CD14-positive monocyte (primary cell): ENCODE measurements at regions not wholly inside any gene's neighbourhood (a gene's known extent, or its start where the extent isn't known, plus 50 kb on each side); places are given as distances from the start of the nearest gene placed in this dataset.

Experiments
- DNase-seq, 3 donors: peaks; one replicate each; pipeline ENCODE4 v3.0.0-alpha.2; 2011 to 2022
- H2AFZ ChIP-seq: 2 replicates; pipeline ENCODE4 v1.6.0; 2012; ENCODE audit warnings: mild to moderate bottlenecking, low read depth, low read length, inconsistent platforms; ENCODE audit not compliant: insufficient read depth, poor library complexity, severe bottlenecking
- H3K27ac ChIP-seq, 2 donors: 1 replicate in 1 of 2; 2 replicates in 1 of 2; pipeline ENCODE4 v1.5.1; 2012 to 2013; ENCODE audit warnings: low read length in 2 of 2, control low read depth in 1 of 2, inconsistent platforms in 1 of 2, low read depth in 1 of 2, mild to moderate bottlenecking in 1 of 2
- H3K27me3 ChIP-seq, 2 donors: one replicate each; pipeline versions ENCODE4 v1.6.0 to v1.6.1; 2011 to 2013; ENCODE audit warnings: low read length in 2 of 2; ENCODE audit not compliant: control insufficient read depth in 2 of 2, insufficient read depth in 2 of 2
- H3K36me3 ChIP-seq, 2 donors: replicated peaks in 1 of 2; 1 replicate in 1 of 2; 2 replicates in 1 of 2; pipeline versions ENCODE4 v1.5.1 to v1.6.1; 2012 to 2013; ENCODE audit warnings: low read length in 2 of 2, control low read depth in 1 of 2, inconsistent platforms in 1 of 2, mild to moderate bottlenecking in 1 of 2; ENCODE audit not compliant: insufficient read depth in 2 of 2, control insufficient read depth in 1 of 2
- H3K4me1 ChIP-seq, 2 donors: 1 replicate in 1 of 2; 2 replicates in 1 of 2; pipeline versions ENCODE4 v1.5.1 to v1.6.1; 2012 to 2013; ENCODE audit warnings: low read length in 2 of 2, control low read depth in 1 of 2, inconsistent platforms in 1 of 2, mild to moderate bottlenecking in 1 of 2, moderate library complexity in 1 of 2; ENCODE audit not compliant: insufficient read depth in 2 of 2, control insufficient read depth in 1 of 2
- H3K4me2 ChIP-seq: replicated peaks from 2 replicates; pipeline ENCODE3; 2012; ENCODE audit warnings: low read length, moderate library complexity, mild to moderate bottlenecking; ENCODE audit not compliant: poor library complexity, severe bottlenecking; ENCODE audit errors: extremely low read depth
- H3K4me3 ChIP-seq, 3 experiments: fragments of 200-600 bp in 1 of 3; sonication (generic) in 1 of 3; replicated peaks in 1 of 3; 1 replicate in 2 of 3; 2 replicates in 1 of 3; pipeline ENCODE4 v1.5.1; 2011 to 2013; ENCODE audit warnings: low read length in 3 of 3, mild to moderate bottlenecking in 3 of 3, control low read depth in 2 of 3, low read depth in 2 of 3, inconsistent platforms in 1 of 3, moderate library complexity in 1 of 3
- H3K79me2 ChIP-seq: 2 replicates; pipeline ENCODE4 v1.6.0; 2012; ENCODE audit warnings: mild to moderate bottlenecking, control low read depth, inconsistent platforms, low read length, moderate library complexity; ENCODE audit not compliant: insufficient read depth
- H3K9ac ChIP-seq: 2 replicates; pipeline ENCODE4 v1.6.0; 2017; ENCODE audit warnings: low read length, mild to moderate bottlenecking; ENCODE audit not compliant: insufficient read depth, poor library complexity, severe bottlenecking
- H3K9me3 ChIP-seq, 2 donors: replicated peaks in 1 of 2; 1 replicate in 1 of 2; 2 replicates in 1 of 2; pipeline versions ENCODE4 v1.5.1 to v1.6.1; 2012 to 2013; ENCODE audit warnings: low read length in 2 of 2, control low read depth in 1 of 2; ENCODE audit not compliant: control insufficient read depth in 1 of 2, insufficient read depth in 1 of 2
- H4K20me1 ChIP-seq: 2 replicates; pipeline ENCODE4 v1.6.0; 2012; ENCODE audit warnings: mild to moderate bottlenecking, low read length, control low read depth, moderate library complexity; ENCODE audit not compliant: insufficient read depth
- H3K27ac Mint-ChIP-seq, 7 donors: one replicate each; pipeline ENCODE4 v1.8.0; 2020; ENCODE audit warnings: mild to moderate bottlenecking in 7 of 7, mixed read lengths in 7 of 7, moderate library complexity in 6 of 7, inconsistent platforms in 2 of 7
- H3K27me3 Mint-ChIP-seq, 3 donors: one replicate each; pipeline ENCODE4 v1.8.0; 2021 to 2022; ENCODE audit warnings: low read depth in 3 of 3, mild to moderate bottlenecking in 3 of 3, mixed read lengths in 3 of 3, moderate library complexity in 3 of 3, inconsistent platforms in 1 of 3
- H3K36me3 Mint-ChIP-seq, 2 donors: one replicate each; pipeline ENCODE4 v1.8.0; 2020; ENCODE audit warnings: mixed read lengths in 2 of 2, inconsistent platforms in 1 of 2, mild to moderate bottlenecking in 1 of 2
- H3K4me1 Mint-ChIP-seq: one replicate; pipeline ENCODE4 v1.8.0; 2020; ENCODE audit warnings: mild to moderate bottlenecking, mixed read lengths
- H3K4me3 Mint-ChIP-seq, 2 donors: one replicate each; pipeline ENCODE4 v1.8.0; 2020; ENCODE audit warnings: mild to moderate bottlenecking in 2 of 2, mixed read lengths in 2 of 2, moderate library complexity in 1 of 2
- H3K9me3 Mint-ChIP-seq, 7 donors: one replicate each; pipeline ENCODE4 v1.8.0; 2020 to 2022; ENCODE audit warnings: mixed read lengths in 7 of 7, mild to moderate bottlenecking in 6 of 7, moderate library complexity in 6 of 7, inconsistent platforms in 2 of 7
- whole genome bisulfite sequencing: methylation state at CpG from one replicate; pipeline ENCODE4 v1.1.5; 2013; ENCODE audit warnings: missing lambda C conversion rate; ENCODE audit not compliant: insufficient coverage; 5-methylcytosine and 5-hydroxymethylcytosine counted together
- intact Hi-C, 2 donors: fragments of 100-400 bp; cut with micrococcal nuclease; formaldehyde crosslinking; loops; one replicate each; pipeline versions ENCODE4 v1.15.0 to v1.15.1; 2023
- TF ChIP-seq, protein P1 (sequence below): fragments of 200-600 bp; IDR thresholded peaks from one replicate; pipeline ENCODE4 v1.8.0; 2022; ENCODE audit warnings: antibody characterized with exemption, mild to moderate bottlenecking

DNA sequence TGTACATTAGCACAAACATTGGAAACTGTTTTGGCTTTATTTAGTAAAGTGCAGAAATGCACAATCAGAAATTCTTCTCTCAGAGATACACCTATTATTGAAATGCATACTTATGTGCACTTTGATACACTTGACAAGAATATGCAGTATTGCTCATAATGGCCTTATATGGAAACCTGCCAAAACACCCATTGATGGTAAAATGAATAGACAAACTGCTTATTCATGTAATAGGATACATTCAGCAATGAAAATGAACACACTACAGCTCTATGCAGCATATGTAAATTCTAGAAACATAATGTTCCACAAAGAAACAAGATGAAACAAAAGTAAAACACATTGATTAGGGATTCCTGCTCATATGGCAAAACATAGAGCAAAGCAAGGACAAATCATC is 223.9 kb downstream of the S1PR1 start:
- TF ChIP-seq, protein P1, sequence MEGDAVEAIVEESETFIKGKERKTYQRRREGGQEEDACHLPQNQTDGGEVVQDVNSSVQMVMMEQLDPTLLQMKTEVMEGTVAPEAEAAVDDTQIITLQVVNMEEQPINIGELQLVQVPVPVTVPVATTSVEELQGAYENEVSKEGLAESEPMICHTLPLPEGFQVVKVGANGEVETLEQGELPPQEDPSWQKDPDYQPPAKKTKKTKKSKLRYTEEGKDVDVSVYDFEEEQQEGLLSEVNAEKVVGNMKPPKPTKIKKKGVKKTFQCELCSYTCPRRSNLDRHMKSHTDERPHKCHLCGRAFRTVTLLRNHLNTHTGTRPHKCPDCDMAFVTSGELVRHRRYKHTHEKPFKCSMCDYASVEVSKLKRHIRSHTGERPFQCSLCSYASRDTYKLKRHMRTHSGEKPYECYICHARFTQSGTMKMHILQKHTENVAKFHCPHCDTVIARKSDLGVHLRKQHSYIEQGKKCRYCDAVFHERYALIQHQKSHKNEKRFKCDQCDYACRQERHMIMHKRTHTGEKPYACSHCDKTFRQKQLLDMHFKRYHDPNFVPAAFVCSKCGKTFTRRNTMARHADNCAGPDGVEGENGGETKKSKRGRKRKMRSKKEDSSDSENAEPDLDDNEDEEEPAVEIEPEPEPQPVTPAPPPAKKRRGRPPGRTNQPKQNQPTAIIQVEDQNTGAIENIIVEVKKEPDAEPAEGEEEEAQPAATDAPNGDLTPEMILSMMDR = no peak
- Histone ChIP-seq H3K27me3 (no peaks in the 10 kb centered on the region), H3K36me3 (no peaks in the 10 kb centered on the region), H3K79me2 (no peaks in the 10 kb centered on the region), H3K9me3 (no peaks in the 10 kb centered on the region), H4K20me1 (no peaks in the 10 kb centered on the region), H3K27ac (no peak overlapping the region), H3K9ac (no peak overlapping the region), H3K4me2 (no peak overlapping the region), H3K4me1 (no peaks in the 10 kb centered on the region), H3K4me3 (no peak overlapping the region), H2AFZ (no peak overlapping the region)
- DNase-seq = no peak
- Mint-ChIP-seq H3K36me3 (no peaks in the 10 kb centered on the region), H3K27me3 (peaks cover 0 to 2% (median 0%) of the 10 kb centered on the region in 3 donors), H3K4me1 (no peaks in the 10 kb centered on the region), H3K27ac (no peak overlapping the region), H3K9me3 (peaks cover 0 to 4% (median 2%) of the 10 kb centered on the region in 7 donors), H3K4me3 (no peak overlapping the region)
- intact Hi-C loops = no loop called here

- no CpG with 5 or more reads among the region's 1 CpG for WGBS
Observed at GRCh38 chr1:101463195-101463594, 226.4 kb downstream of the S1PR1 start.

More at GRCh38 chr1:101463195-101463594, 226.4 kb downstream of the S1PR1 start:
- no peak overlapping the region for H3K4me2 ChIP-seq
- H3K27me3 Mint-ChIP-seq = no peaks in the 10 kb centered on the region
- no peak overlapping the region for H3K27ac ChIP-seq
- H2AFZ ChIP-seq = no peak overlapping the region
- DNase-seq = no peak
- no peaks in the 10 kb centered on the region for H3K4me1 Mint-ChIP-seq
- no peaks in the 10 kb centered on the region for H3K36me3 ChIP-seq
- TF ChIP-seq, protein P1 = no peak
- H3K9me3 ChIP-seq = no peaks in the 10 kb centered on the region
- H3K4me1 ChIP-seq = no peaks in the 10 kb centered on the region
- no peak overlapping the region for H3K4me3 ChIP-seq
- no peaks in the 10 kb centered on the region for H3K79me2 ChIP-seq
- H3K9ac ChIP-seq = no peak overlapping the region
- intact Hi-C loops = no loop called here
- no peak overlapping the region for H3K4me3 Mint-ChIP-seq
- H3K36me3 Mint-ChIP-seq = no peaks in the 10 kb centered on the region
- no peak overlapping the region for H3K27ac Mint-ChIP-seq
- no peaks in the 10 kb centered on the region for H3K27me3 ChIP-seq
- H3K9me3 Mint-ChIP-seq = peaks cover 0 to 6% (median 2%) of the 10 kb centered on the region in 7 donors
- H4K20me1 ChIP-seq = no peaks in the 10 kb centered on the region
